ENCODE measurements at regions not wholly inside any gene's neighbourhood (a gene's known extent, or its start where the extent isn't known, plus 50 kb on each side); places are given as distances from the start of the nearest gene placed in this dataset.

DNA sequence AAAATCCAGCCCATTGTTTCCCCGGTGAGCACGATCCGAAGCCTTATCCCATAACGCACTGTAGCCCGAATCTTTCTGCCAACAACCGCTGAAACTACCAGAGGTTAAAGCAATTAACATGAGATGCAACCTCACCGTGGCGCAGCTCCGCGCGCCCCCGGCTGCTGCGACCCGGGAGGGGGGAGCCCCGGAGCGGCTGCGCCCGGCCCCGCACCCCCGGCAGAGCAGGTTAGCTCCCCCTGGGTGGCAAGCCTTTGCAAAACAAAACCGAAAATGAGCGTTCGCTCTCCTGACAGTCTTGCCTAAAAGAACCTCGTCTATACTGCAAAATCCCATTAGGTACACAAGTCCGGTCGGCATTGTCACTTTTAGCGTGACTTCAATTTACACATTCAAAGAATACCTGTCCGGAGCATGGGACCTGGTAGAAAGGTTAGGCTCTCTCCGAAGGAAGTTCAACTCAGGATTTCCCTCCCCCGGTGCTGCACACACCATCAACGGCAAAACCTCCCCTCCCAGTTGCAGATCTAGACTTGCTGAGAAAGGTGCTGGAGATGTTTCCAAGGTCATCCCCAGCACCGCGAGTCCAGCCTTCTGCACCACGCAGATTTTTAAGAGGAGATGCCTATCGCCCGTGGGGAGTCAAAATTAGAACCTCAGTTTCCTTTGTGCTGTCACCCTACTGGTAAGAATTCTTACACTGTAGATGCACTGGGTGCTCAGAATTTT, 107.5 kb downstream of the ZNF281 start (continued):
- TF ChIP-seq, protein P1, sequence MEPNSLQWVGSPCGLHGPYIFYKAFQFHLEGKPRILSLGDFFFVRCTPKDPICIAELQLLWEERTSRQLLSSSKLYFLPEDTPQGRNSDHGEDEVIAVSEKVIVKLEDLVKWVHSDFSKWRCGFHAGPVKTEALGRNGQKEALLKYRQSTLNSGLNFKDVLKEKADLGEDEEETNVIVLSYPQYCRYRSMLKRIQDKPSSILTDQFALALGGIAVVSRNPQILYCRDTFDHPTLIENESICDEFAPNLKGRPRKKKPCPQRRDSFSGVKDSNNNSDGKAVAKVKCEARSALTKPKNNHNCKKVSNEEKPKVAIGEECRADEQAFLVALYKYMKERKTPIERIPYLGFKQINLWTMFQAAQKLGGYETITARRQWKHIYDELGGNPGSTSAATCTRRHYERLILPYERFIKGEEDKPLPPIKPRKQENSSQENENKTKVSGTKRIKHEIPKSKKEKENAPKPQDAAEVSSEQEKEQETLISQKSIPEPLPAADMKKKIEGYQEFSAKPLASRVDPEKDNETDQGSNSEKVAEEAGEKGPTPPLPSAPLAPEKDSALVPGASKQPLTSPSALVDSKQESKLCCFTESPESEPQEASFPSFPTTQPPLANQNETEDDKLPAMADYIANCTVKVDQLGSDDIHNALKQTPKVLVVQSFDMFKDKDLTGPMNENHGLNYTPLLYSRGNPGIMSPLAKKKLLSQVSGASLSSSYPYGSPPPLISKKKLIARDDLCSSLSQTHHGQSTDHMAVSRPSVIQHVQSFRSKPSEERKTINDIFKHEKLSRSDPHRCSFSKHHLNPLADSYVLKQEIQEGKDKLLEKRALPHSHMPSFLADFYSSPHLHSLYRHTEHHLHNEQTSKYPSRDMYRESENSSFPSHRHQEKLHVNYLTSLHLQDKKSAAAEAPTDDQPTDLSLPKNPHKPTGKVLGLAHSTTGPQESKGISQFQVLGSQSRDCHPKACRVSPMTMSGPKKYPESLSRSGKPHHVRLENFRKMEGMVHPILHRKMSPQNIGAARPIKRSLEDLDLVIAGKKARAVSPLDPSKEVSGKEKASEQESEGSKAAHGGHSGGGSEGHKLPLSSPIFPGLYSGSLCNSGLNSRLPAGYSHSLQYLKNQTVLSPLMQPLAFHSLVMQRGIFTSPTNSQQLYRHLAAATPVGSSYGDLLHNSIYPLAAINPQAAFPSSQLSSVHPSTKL (CRISPR knock-in tag; IDR thresholded peaks at IDR 0.05): no peak
- TF ChIP-seq, protein P2, sequence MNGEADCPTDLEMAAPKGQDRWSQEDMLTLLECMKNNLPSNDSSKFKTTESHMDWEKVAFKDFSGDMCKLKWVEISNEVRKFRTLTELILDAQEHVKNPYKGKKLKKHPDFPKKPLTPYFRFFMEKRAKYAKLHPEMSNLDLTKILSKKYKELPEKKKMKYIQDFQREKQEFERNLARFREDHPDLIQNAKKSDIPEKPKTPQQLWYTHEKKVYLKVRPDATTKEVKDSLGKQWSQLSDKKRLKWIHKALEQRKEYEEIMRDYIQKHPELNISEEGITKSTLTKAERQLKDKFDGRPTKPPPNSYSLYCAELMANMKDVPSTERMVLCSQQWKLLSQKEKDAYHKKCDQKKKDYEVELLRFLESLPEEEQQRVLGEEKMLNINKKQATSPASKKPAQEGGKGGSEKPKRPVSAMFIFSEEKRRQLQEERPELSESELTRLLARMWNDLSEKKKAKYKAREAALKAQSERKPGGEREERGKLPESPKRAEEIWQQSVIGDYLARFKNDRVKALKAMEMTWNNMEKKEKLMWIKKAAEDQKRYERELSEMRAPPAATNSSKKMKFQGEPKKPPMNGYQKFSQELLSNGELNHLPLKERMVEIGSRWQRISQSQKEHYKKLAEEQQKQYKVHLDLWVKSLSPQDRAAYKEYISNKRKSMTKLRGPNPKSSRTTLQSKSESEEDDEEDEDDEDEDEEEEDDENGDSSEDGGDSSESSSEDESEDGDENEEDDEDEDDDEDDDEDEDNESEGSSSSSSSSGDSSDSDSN (CRISPR knock-in tag; IDR thresholded peaks at IDR 0.05): peak; percentile 52; the same call in 1 of the 2 replicates
- TF ChIP-seq AGO2 (optimal IDR thresholded peaks at IDR 0.05; ENCODE audit: low read depth, low read length) (no peak), HNRNPLL (IDR thresholded peaks at IDR 0.05; ENCODE audit: low read depth, low read length, poor library complexity, severe bottlenecking) (peak; percentile 34), TSC22D2 (CRISPR knock-in tag; IDR thresholded peaks at IDR 0.05; ENCODE audit: borderline replicate concordance) (no peak), KLF16 (CRISPR knock-in tag; IDR thresholded peaks at IDR 0.05) (0 out of 4 replicates have a peak, but pooled peaks of 1 of the 2 experiments have one; percentile 19), ZNF446 (CRISPR knock-in tag; IDR thresholded peaks at IDR 0.05) (no peak), KLF6 (CRISPR knock-in tag; IDR thresholded peaks at IDR 0.05) (no peak), MEIS2 (CRISPR knock-in tag; IDR thresholded peaks at IDR 0.05) (no peak; the same call in 1 of the 2 replicates), GATA4 (IDR thresholded peaks at IDR 0.05; ENCODE audit: borderline replicate concordance, low read depth) (no peak), LCORL (IDR thresholded peaks at IDR 0.05) (no peak), LCORL (CRISPR knock-in tag; IDR thresholded peaks at IDR 0.05) (no peak), HNF4A (CRISPR knock-in tag; IDR thresholded peaks at IDR 0.05) (no peak), GPN1 (CRISPR knock-in tag; IDR thresholded peaks at IDR 0.05; ENCODE audit: borderline replicate concordance) (no peak), ZNF224 (CRISPR knock-in tag; IDR thresholded peaks at IDR 0.05) (no peak), REXO4 (CRISPR knock-in tag; IDR thresholded peaks at IDR 0.05; ENCODE audit: borderline replicate concordance) (no peak), HOXD1 (CRISPR knock-in tag; IDR thresholded peaks at IDR 0.05) (no peak), DNMT1 (CRISPR knock-in tag; IDR thresholded peaks at IDR 0.05) (no peak), PRPF4 (IDR thresholded peaks at IDR 0.05; ENCODE audit: low read depth, low read length, poor library complexity, severe bottlenecking) (no peak), BCL6 (CRISPR knock-in tag; IDR thresholded peaks at IDR 0.05) (no peak)
- TF ChIP-seq, protein P3, sequence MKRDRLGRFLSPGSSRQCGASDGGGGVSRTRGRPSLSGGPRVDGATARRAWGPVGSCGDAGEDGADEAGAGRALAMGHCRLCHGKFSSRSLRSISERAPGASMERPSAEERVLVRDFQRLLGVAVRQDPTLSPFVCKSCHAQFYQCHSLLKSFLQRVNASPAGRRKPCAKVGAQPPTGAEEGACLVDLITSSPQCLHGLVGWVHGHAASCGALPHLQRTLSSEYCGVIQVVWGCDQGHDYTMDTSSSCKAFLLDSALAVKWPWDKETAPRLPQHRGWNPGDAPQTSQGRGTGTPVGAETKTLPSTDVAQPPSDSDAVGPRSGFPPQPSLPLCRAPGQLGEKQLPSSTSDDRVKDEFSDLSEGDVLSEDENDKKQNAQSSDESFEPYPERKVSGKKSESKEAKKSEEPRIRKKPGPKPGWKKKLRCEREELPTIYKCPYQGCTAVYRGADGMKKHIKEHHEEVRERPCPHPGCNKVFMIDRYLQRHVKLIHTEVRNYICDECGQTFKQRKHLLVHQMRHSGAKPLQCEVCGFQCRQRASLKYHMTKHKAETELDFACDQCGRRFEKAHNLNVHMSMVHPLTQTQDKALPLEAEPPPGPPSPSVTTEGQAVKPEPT (CRISPR knock-in tag; IDR thresholded peaks at IDR 0.05; ENCODE audit: low read depth): no peak
- TF ChIP-seq, protein P4, sequence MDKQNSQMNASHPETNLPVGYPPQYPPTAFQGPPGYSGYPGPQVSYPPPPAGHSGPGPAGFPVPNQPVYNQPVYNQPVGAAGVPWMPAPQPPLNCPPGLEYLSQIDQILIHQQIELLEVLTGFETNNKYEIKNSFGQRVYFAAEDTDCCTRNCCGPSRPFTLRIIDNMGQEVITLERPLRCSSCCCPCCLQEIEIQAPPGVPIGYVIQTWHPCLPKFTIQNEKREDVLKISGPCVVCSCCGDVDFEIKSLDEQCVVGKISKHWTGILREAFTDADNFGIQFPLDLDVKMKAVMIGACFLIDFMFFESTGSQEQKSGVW (CRISPR knock-in tag; IDR thresholded peaks at IDR 0.05; ENCODE audit: borderline replicate concordance): no peak

Measured in HepG2 (cell line).